OCI-LY3 (cell line): ENCODE measurements at regions not wholly inside any gene's neighbourhood (a gene's known extent, or its start where the extent isn't known, plus 50 kb on each side); places are given as distances from the start of the nearest gene placed in this dataset.

ENCODE experiments used
- H2AFZ ChIP-seq: fragments of 200-600, 300-600 bp; shearing (Covaris generic); 2 replicates; pipeline ENCODE4 v1.6.0; 2014; ENCODE audit warnings: antibody characterized with exemption, low read depth, low read length
- H3K27ac ChIP-seq: fragments of 200-600, 300-600 bp; sonication (generic); 2 replicates; pipeline ENCODE4 v1.5.1; 2014; ENCODE audit warnings: mild to moderate bottlenecking, low read length, moderate library complexity, mixed read lengths
- H3K27me3 ChIP-seq: fragments of 200-600, 300-600 bp; sonication (generic); 2 replicates; pipeline ENCODE4 v1.6.1; 2014; ENCODE audit warnings: low read depth, low read length, mixed read lengths
- H3K36me3 ChIP-seq: fragments of 200-600, 300-600 bp; sonication (generic); replicated peaks from 2 replicates; pipeline ENCODE3; 2014; ENCODE audit warnings: low read depth, low read length, mixed read lengths
- H3K4me1 ChIP-seq: fragments of 300-600, 200-600 bp; sonication (generic); 2 replicates; pipeline ENCODE4 v1.6.1; 2014; ENCODE audit warnings: low read length, mixed read lengths
- H3K4me2 ChIP-seq: fragments of 200-600, 300-600 bp; sonication (generic); 2 replicates; pipeline ENCODE4 v1.6.1; 2014; ENCODE audit warnings: low read length, mixed read lengths
- H3K4me3 ChIP-seq: fragments of 300-600, 200-600 bp; sonication (generic); 2 replicates; pipeline ENCODE4 v1.5.1; 2014; ENCODE audit warnings: antibody characterized with exemption, mild to moderate bottlenecking, low read length, moderate library complexity
- H3K79me2 ChIP-seq: fragments of 300-600, 200-600 bp; shearing (Covaris generic); 2 replicates; pipeline ENCODE4 v1.6.1; 2014; ENCODE audit warnings: mild to moderate bottlenecking, low read length, mixed read lengths
- H3K9ac ChIP-seq: fragments of 300-600, 200-600 bp; shearing (Covaris generic); 2 replicates; pipeline ENCODE4 v1.6.0; 2014; ENCODE audit warnings: mild to moderate bottlenecking, low read length, moderate library complexity
- H3K9me3 ChIP-seq: fragments of 200-600, 300-600 bp; shearing (Covaris generic); 2 replicates; pipeline ENCODE4 v1.6.1; 2014; ENCODE audit warnings: low read length, mixed read lengths; ENCODE audit not compliant: insufficient read depth
- H4K20me1 ChIP-seq: fragments of 200-600, 300-600 bp; sonication (generic); 2 replicates; pipeline ENCODE4 v1.6.1; 2016; ENCODE audit warnings: low read length, mixed read lengths; ENCODE audit not compliant: insufficient read depth
- CTCF ChIP-seq: fragments of 200-600, 300-600 bp; sonication (generic); IDR thresholded peaks from 2 replicates; pipeline ENCODE4 v1.5.1; 2014; ENCODE audit warnings: antibody characterized with exemption, low read length, low read depth
- EZH2phosphoT487 ChIP-seq: fragments of 200-600 bp; shearing (Covaris generic); IDR thresholded peaks from 2 replicates; pipeline ENCODE4 v1.6.1; 2018; ENCODE audit warnings: antibody characterized with exemption, mixed run types, low read depth

GRCh38 chr7:91327346-91327745, 63.1 kb downstream of the FZD1 start:
- Histone ChIP-seq H3K27ac (peak overlapping the region; percentile 39), H3K27me3 (no peaks in the 10 kb centered on the region), H3K4me2 (peak overlapping the region; percentile 60), H4K20me1 (no peaks in the 10 kb centered on the region), H3K36me3 (no peaks in the 10 kb centered on the region), H3K9me3 (no peaks in the 10 kb centered on the region), H3K4me1 (peaks cover 39% of the 10 kb centered on the region), H2AFZ (no peak overlapping the region), H3K4me3 (no peak overlapping the region), H3K79me2 (no peaks in the 10 kb centered on the region), H3K9ac (peak overlapping the region; percentile 10; the same call in 1 of the 2 replicates)
- TF ChIP-seq CTCF (no peak), EZH2phosphoT487 (no peak)

GRCh38 chr7:91329571-91329970, 65.3 kb downstream of the FZD1 start:
- no peaks in the 10 kb centered on the region for H3K27me3 ChIP-seq
- no peaks in the 10 kb centered on the region for H4K20me1 ChIP-seq
- H3K4me1 ChIP-seq = peaks cover 39% of the 10 kb centered on the region
- H3K4me2 ChIP-seq = no peak overlapping the region
- H3K36me3 ChIP-seq = no peaks in the 10 kb centered on the region
- H2AFZ ChIP-seq = no peak overlapping the region
- H3K9ac ChIP-seq = no peak overlapping the region
- no peak overlapping the region for H3K27ac ChIP-seq
- no peaks in the 10 kb centered on the region for H3K9me3 ChIP-seq
- H3K4me3 ChIP-seq = no peak overlapping the region
- no peak for TF ChIP-seq CTCF
- no peaks in the 10 kb centered on the region for H3K79me2 ChIP-seq

- Histone ChIP-seq H3K36me3 (no peaks in the 10 kb centered on the region), H3K4me2 (no peak overlapping the region), H3K27me3 (no peaks in the 10 kb centered on the region), H4K20me1 (no peaks in the 10 kb centered on the region), H3K79me2 (no peaks in the 10 kb centered on the region), H3K27ac (no peak overlapping the region), H3K4me3 (no peak overlapping the region), H3K4me1 (peaks cover 31% of the 10 kb centered on the region), H2AFZ (no peak overlapping the region), H3K9ac (no peak overlapping the region), H3K9me3 (no peaks in the 10 kb centered on the region)
- TF ChIP-seq EZH2phosphoT487 (no peak), CTCF (no peak)
These were observed 66.1 kb downstream of the FZD1 start for GRCh38 chr7:91330191-91330808.

GRCh38 chr7:91330866-91331265, 66.6 kb downstream of the FZD1 start:
- TF ChIP-seq EZH2phosphoT487 (no peak), CTCF (no peak)
- Histone ChIP-seq H3K4me3 (no peak overlapping the region), H3K4me1 (peaks cover 26% of the 10 kb centered on the region), H3K4me2 (no peak overlapping the region), H4K20me1 (no peaks in the 10 kb centered on the region), H3K27ac (no peak overlapping the region), H3K27me3 (no peaks in the 10 kb centered on the region), H3K79me2 (no peaks in the 10 kb centered on the region), H3K9me3 (no peaks in the 10 kb centered on the region), H3K9ac (no peak overlapping the region), H3K36me3 (no peaks in the 10 kb centered on the region), H2AFZ (no peak overlapping the region)
